ENCODE measurements at regions not wholly inside any gene's neighbourhood (a gene's known extent, or its start where the extent isn't known, plus 50 kb on each side); places are given as distances from the start of the nearest gene placed in this dataset.
A peak's percentile ranks its signal among the peaks of the same experiment; 100 is the strongest.

- Mint-ChIP-seq H3K9me3 (peaks cover 15 to 36% of the 10 kb centered on the region in 2 donors), H3K4me3 (no peak overlapping the region), H3K27ac (no peak overlapping the region), H3K4me1 (no peaks in the 10 kb centered on the region), H3K27me3 (no peaks in the 10 kb centered on the region)
- DNase-seq (no peak), ATAC-seq (no peak)
These were observed 1123.5 kb upstream of the AUTS2 start for GRCh38 chr7:68474661-68475216.

GRCh38 chr7:68476966-68477365, 1121.3 kb upstream of the AUTS2 start:
- no peak overlapping the region for H3K27ac Mint-ChIP-seq
- H3K4me1 Mint-ChIP-seq = no peaks in the 10 kb centered on the region
- ATAC-seq (no peak), DNase-seq (no peak)
- peaks cover 15 to 27% of the 10 kb centered on the region in 2 donors for H3K9me3 Mint-ChIP-seq
- H3K4me3 Mint-ChIP-seq = no peak overlapping the region
- H3K27me3 Mint-ChIP-seq = no peaks in the 10 kb centered on the region

DNA sequence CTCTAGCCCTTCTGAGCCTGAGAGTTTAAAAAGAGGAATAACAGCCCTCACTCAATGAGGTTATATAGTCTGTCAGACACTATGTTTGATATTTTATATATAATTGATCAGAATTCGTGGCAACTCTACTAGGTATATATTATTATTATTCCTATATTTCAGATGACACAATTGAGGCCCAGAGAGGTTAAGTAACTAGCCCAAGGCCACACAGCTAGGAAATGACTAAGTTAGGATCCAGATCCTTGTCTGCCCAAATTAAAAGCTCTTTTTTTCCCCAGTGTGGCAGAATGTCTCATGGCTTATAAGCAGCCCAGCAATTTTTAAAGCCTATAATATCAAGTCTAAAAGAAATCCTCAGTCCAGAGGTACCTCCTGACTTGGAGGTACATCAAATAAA, 1119.9 kb upstream of the AUTS2 start:
- no peaks in the 10 kb centered on the region for H3K4me1 Mint-ChIP-seq
- no peaks in the 10 kb centered on the region for H3K27me3 Mint-ChIP-seq
- peaks cover 9 to 16% of the 10 kb centered on the region in 2 donors for H3K9me3 Mint-ChIP-seq
- DNase-seq (no peak), ATAC-seq (no peak)
- H3K4me3 Mint-ChIP-seq = no peak overlapping the region
- H3K27ac Mint-ChIP-seq = no peak overlapping the region

DNA sequence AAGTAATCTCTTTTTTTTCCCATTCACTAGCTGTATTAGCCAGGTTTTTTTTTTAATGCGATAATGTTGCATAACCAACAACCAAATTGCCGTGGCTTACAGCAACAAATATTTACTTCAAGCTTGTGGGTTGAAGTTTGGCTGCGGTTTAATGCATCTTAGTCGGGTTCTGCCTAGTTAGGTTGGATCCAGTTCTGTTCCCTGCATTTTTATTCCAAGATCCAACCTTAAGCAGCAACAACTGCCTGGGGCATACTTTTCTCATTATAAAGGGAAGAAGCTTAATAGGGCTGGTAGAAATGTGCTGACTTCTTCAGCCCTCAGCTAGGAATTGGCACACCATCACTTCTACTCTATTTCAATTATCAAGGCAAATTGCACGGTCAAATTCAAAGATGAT, 1115.5 kb upstream of the AUTS2 start:
- Mint-ChIP-seq H3K4me3 (no peak overlapping the region), H3K27me3 (no peaks in the 10 kb centered on the region), H3K9me3 (peaks cover 0 to 10% of the 10 kb centered on the region in 2 donors), H3K27ac (no peak overlapping the region), H3K4me1 (no peaks in the 10 kb centered on the region)
- DNase-seq (no peak), ATAC-seq (no peak)

DNA sequence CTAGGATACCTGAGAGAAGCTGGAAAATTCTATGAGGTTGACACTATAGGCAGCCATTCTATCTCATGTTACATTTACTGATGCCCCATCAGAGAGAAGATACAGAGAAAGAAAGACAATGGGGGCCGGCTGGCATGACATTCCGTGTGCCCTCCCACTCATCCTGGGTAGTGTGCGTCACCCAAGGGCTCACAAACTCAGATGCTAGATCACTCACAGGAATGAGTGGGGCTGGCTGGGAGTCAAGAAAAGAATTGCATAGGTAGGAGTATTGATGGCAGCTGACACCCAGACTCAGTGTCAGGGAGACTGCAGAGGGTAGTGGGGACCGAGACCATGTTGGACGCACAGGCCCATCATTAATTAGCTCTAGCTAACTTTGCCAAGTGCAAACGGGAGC, 1113.5 kb upstream of the AUTS2 start:
- H3K9me3 Mint-ChIP-seq = peaks cover 6 to 11% of the 10 kb centered on the region in 2 donors
- H3K4me3 Mint-ChIP-seq = no peak overlapping the region
- H3K4me1 Mint-ChIP-seq = no peaks in the 10 kb centered on the region
- peak overlapping the region in 1 of 2 donors; percentile 59 for H3K27ac Mint-ChIP-seq
- ATAC-seq (no peak), DNase-seq (no peak)
- no peaks in the 10 kb centered on the region for H3K27me3 Mint-ChIP-seq

- Mint-ChIP-seq H3K4me1 (no peaks in the 10 kb centered on the region), H3K4me3 (no peak overlapping the region), H3K9me3 (peaks cover 6 to 9% of the 10 kb centered on the region in 2 donors), H3K27me3 (no peaks in the 10 kb centered on the region), H3K27ac (no peak overlapping the region)
- DNase-seq (no peak), ATAC-seq (no peak)
These were observed 1112.9 kb upstream of the AUTS2 start for GRCh38 chr7:68485253-68485917.

- H3K4me1 Mint-ChIP-seq = no peaks in the 10 kb centered on the region
- H3K27me3 Mint-ChIP-seq = no peaks in the 10 kb centered on the region
- H3K9me3 Mint-ChIP-seq = peaks cover 7 to 9% of the 10 kb centered on the region in 2 donors
- H3K27ac Mint-ChIP-seq = no peak overlapping the region
- DNase-seq = no peak
- ATAC-seq = no peak
- no peak overlapping the region for H3K4me3 Mint-ChIP-seq
These were observed 1109.8 kb upstream of the AUTS2 start for GRCh38 chr7:68488341-68489060.

DNA sequence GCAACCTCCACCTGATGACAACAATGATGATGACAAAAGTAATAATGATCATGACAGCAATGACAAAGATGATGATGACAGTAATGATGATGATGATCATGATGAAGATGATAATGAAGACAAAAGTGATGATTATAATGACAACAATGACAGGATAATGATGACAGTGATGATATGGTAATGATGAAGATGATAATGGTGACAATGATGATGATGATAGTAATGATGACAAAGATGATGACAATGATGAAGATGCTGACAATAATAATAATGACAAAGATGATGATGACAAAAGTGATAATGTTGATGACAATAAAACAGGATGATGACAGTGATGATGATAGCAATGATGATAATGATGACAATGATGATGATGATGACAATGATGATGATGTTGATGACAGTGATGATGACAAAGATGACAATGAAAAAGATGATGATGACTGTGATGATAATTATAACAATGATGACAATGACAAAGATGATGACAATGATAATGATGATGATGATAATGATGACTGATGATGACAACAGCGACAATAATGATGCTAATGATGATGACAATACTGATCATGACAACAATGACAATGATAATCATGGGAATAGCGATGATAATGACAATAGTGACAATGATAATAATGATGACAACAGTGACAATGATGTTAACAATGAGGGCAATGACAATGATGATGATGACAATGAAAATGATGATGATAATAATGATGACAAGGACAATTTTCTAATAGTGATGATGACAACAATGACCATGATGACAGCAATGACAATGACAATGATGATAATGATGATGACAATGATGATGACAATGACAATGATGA, 1106.5 kb upstream of the AUTS2 start:
- no peaks in the 10 kb centered on the region for H3K27me3 Mint-ChIP-seq
- no peaks in the 10 kb centered on the region for H3K4me1 Mint-ChIP-seq
- no peak overlapping the region for H3K4me3 Mint-ChIP-seq
- ATAC-seq = no peak
- no peak for DNase-seq
- H3K9me3 Mint-ChIP-seq = peaks cover 6 to 10% of the 10 kb centered on the region in 2 donors
- H3K27ac Mint-ChIP-seq = no peak overlapping the region

- Mint-ChIP-seq H3K27ac (no peak overlapping the region), H3K4me1 (no peaks in the 10 kb centered on the region), H3K9me3 (peaks cover 10 to 12% of the 10 kb centered on the region in 2 donors), H3K4me3 (no peak overlapping the region), H3K27me3 (no peaks in the 10 kb centered on the region)
- no peak for ATAC-seq
- no peak for DNase-seq
These were observed 1106.0 kb upstream of the AUTS2 start for GRCh38 chr7:68492359-68492690.

DNA sequence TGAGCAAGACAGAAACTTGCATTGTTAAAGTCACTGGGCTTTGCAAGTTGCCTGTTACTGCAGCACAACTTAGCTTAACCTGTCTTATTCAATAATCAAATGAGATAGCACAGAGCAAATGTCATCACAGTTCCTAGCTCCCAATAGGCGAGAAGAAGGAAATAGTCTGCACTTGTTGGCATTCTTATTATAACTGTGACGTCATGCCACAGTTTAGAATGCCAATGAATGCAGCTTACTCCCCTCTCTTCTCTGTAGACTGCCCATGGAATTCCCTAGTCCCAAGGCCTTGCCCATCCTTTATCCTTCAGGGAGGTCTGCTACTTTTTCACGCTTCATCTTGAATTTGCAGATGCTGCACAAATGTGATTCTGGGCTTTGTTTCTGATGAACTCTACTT, 1094.9 kb upstream of the AUTS2 start:
- Mint-ChIP-seq H3K27ac (no peak overlapping the region), H3K4me3 (no peak overlapping the region), H3K4me1 (no peaks in the 10 kb centered on the region), H3K9me3 (peaks cover 18 to 38% of the 10 kb centered on the region in 2 donors), H3K27me3 (no peaks in the 10 kb centered on the region)
- no peak for ATAC-seq
- no peak for DNase-seq

GRCh38 chr7:68504716-68505115, 1093.6 kb upstream of the AUTS2 start:
- H3K27ac Mint-ChIP-seq = no peak overlapping the region
- DNase-seq = no peak
- H3K27me3 Mint-ChIP-seq = no peaks in the 10 kb centered on the region
- ATAC-seq = no peak
- H3K9me3 Mint-ChIP-seq = peaks cover 18 to 51% of the 10 kb centered on the region in 2 donors
- no peak overlapping the region for H3K4me3 Mint-ChIP-seq
- no peaks in the 10 kb centered on the region for H3K4me1 Mint-ChIP-seq

- peaks cover 26 to 59% of the 10 kb centered on the region in 2 donors for H3K9me3 Mint-ChIP-seq
- ATAC-seq (no peak), DNase-seq (no peak)
- H3K4me3 Mint-ChIP-seq = no peak overlapping the region
- H3K27me3 Mint-ChIP-seq = no peaks in the 10 kb centered on the region
- no peaks in the 10 kb centered on the region for H3K4me1 Mint-ChIP-seq
- no peak overlapping the region for H3K27ac Mint-ChIP-seq
These were observed 1092.6 kb upstream of the AUTS2 start for GRCh38 chr7:68505721-68506120.

- Mint-ChIP-seq H3K27ac (no peak overlapping the region), H3K27me3 (no peaks in the 10 kb centered on the region), H3K4me3 (no peak overlapping the region), H3K9me3 (peaks cover 29 to 59% of the 10 kb centered on the region in 2 donors), H3K4me1 (no peaks in the 10 kb centered on the region)
- no peak for ATAC-seq
- no peak for DNase-seq
These were observed 1090.6 kb upstream of the AUTS2 start for GRCh38 chr7:68507668-68508067.

- H3K4me1 Mint-ChIP-seq = no peaks in the 10 kb centered on the region
- H3K27ac Mint-ChIP-seq = no peak overlapping the region
- no peak overlapping the region for H3K4me3 Mint-ChIP-seq
- no peaks in the 10 kb centered on the region for H3K27me3 Mint-ChIP-seq
- DNase-seq (no peak), ATAC-seq (no peak)
- H3K9me3 Mint-ChIP-seq = peaks cover 24 to 53% of the 10 kb centered on the region in 2 donors
These were observed 1089.2 kb upstream of the AUTS2 start for GRCh38 chr7:68509054-68509453.

DNA sequence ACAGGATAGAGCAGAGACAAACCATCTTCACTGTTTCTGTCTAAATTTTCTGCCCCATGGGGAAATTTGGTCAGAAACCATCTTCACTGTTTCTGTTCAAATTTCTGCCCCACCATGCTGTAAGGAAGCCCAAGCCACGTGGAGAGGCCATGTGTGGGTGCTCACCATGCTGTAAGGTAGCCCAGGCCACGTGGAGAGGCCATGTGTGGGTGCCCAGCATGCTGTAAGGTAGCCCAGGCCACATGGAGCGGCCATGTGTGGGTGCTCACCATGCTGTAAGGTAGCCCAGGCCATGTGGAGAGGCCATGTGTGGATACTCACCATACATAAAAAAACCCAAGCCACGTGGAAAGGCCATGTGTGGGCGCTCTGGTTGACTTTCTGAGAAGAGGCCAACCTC, 1088.7 kb upstream of the AUTS2 start:
- DNase-seq = no peak
- H3K4me3 Mint-ChIP-seq = no peak overlapping the region
- H3K9me3 Mint-ChIP-seq = peaks cover 18 to 48% of the 10 kb centered on the region in 2 donors
- no peak for ATAC-seq
- H3K4me1 Mint-ChIP-seq = no peaks in the 10 kb centered on the region
- H3K27me3 Mint-ChIP-seq = no peaks in the 10 kb centered on the region
- H3K27ac Mint-ChIP-seq = no peak overlapping the region

DNA sequence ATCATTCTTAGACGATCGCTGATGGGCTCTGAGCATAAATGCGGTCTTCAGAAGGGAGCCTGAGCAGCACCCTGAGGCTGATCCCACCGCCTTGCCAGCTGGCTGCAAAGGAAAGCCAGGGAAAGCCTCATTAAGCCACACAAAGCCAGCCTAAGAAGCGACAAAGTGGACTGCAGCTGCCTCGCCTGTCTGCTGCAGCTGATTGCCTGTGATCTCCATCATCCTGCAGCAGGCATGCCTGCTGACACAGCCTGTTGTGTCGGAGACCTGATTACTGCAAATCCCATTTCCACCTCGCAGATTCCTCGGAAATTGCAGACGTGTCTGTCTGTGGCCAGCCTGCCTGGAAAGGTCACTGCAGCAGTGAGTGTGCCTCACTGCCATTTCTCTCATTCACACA, 1087.0 kb upstream of the AUTS2 start:
- no peaks in the 10 kb centered on the region for H3K27me3 Mint-ChIP-seq
- no peak for ATAC-seq

More for the DNA sequence above, 1087.0 kb upstream of the AUTS2 start:
- H3K9me3 Mint-ChIP-seq = peaks cover 16 to 33% of the 10 kb centered on the region in 2 donors
- no peaks in the 10 kb centered on the region for H3K4me1 Mint-ChIP-seq
- no peak overlapping the region for H3K27ac Mint-ChIP-seq
- no peak for DNase-seq
- H3K4me3 Mint-ChIP-seq = no peak overlapping the region

All from stimulated activated naive CD8-positive, alpha-beta T cell treated with anti-CD3 and anti-CD28 coated beads, Interleukin-15, amount 100 ng/mL, for 72 hours (primary cell).